CD4-positive, alpha-beta T cell treated with Interleukin-6 at 100 ng/mL for 8 hours (primary cell): ENCODE measurements at regions not wholly inside any gene's neighbourhood (a gene's known extent, or its start where the extent isn't known, plus 50 kb on each side); places are given as distances from the start of the nearest gene placed in this dataset.

Experiments used
- DNase-seq: peaks from one replicate; pipeline ENCODE4 v3.0.0-alpha.2; 2020; ENCODE audit warnings: mixed read lengths, low spot score

DNA sequence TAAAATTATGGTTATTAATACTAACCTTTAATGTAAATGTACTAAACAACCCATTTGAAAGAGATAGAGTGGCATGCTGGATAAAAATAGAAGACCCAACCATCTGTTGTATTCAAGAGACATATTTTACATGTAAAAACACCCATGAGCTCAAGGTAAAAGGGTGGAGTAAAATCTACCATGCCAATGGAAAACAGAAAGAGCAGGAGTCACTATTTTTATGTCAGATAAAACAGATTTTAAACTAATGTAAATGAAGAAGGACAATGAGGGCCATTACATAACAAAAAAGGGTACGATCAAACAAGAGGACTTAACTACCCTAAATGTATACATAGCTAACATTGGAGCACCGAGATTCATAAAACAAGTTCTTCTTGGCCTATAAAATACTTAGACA is 66.3 kb downstream of the ITM2A start:
- DNase-seq: no peak

DNA sequence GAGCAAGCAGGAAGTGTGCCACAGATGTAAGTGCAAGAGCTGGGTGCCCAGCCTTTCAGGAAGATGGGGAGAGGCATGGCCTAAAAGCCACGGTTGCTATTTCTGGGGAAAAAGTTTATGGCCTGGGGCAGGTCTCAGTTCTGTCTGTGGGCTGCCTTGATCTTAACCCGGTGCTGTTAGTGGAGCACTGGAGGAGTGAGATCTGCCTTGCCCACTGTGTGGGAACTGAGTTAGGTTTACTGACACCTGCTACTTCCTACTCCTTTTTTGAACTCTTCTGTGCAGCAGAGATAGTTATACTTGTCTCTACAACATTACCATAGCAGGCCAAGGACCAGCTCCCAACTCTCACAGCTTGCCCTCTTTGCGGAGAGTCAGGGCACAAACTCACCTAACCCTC is 76.5 kb downstream of the ITM2A start:
- DNase-seq: no peak

DNA sequence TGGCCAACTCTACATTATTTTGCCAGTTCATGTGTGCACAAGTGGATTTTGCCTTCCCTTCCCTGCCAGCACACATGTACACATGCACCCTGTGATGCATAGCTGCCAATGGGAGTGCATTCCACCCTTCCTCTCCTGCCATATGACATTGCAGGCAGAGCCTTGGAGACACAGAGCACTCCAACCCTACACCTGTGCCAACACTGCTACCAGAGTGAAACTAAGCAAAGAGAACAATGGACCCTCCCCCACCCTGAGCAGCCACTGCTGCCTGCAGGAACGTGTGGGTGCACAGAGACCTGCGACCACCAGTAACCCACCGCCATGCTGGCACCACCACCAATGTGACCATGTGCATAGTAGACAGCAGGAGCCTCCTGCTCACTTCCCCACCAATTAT is 78.4 kb downstream of the ITM2A start:
- DNase-seq: no peak

DNA sequence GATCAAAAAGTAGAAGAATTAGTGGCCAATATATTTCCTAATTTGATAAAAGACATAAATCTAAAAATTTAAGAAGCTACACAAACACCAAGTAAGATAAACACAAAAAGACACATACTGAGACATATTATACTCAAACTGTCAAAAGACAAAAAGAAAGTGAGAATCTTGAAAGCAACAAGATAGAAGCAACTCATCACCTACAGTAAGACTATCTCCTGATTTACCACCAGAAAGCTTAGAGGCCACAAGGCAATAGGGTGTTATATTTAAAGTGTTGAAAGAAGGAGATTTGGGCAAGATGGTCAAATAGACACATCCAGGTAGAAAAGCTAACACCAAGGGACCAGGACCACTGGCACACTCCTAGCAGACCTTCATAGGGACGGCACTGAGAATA is 79.4 kb downstream of the ITM2A start:
- DNase-seq: no peak

DNA sequence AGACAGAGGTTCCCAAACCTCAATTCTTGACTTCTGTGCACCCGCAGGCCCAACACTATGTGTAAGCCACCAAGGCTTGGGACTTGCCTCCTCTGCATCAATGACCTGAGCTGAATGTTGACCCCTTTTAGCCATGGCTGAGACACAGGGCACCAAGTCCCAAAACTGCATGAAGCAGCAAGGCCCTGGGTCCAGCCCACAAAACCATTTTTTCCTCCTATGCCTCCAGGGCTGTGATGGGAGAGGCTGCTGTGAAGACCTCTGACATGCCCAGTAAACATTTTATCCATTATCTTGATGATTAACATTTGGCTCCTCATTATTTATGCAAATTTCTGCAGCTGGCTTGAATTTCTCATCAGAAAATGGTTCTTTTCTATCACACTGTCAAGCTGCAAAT is 85.4 kb downstream of the ITM2A start:
- no peak for DNase-seq

DNA sequence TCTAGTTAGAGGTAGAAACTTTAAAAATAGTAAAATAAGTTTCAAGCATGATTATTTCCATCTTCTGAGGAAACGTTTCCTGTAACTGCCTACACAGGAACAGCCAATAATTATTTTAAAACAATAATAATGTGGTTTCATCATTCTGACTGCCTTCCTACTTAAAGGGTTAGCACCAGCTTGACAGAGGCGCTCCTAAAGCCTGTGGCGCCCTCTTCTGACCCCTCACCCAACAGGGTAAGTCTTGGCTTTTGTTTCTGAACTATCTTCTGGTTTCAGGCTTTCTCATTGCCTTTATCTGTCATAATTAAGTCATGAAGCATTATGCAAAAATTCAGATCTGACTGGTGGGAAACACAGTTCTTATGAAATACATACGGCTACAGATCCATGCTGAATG is 96.7 kb downstream of the ITM2A start:
- DNase-seq: peak; percentile 80

DNA sequence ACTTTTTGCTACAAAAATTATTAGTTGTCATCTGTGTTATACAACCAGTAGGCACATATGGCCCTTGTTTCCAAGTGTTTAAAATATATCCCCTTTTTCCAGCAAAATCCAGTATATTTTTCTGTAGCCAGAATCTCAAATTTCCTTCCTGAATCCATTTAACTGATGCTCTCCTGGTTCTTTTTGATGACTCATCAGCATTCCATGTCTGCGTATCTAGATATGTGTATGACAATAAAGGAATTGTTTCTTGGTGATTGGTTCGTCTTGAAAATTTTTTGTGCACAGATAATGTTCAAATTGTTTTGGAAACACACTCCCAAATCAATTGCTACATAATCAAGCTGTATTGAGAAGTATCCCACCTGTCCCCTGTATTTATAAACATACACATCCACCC is 98.3 kb downstream of the ITM2A start:
- no peak for DNase-seq

DNA sequence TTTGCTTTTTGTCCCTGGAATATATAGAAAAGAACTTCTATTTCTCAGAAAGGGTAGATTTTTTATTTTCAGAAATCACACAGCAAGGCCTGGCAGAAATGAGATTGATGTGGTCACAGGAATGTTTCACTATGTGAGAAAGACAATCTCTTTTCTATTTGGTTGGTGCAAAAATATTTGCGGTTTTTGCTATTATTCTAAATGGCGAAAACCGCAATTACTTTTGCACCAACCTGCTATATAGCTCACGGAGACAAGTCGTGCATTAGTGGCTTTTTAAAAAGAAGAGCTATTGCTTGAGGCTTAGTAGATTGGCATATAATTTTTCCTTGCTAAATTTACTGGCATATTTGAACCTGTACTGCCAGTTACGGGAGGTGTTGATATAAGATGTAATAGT is 100.4 kb downstream of the ITM2A start:
- DNase-seq: no peak

DNA sequence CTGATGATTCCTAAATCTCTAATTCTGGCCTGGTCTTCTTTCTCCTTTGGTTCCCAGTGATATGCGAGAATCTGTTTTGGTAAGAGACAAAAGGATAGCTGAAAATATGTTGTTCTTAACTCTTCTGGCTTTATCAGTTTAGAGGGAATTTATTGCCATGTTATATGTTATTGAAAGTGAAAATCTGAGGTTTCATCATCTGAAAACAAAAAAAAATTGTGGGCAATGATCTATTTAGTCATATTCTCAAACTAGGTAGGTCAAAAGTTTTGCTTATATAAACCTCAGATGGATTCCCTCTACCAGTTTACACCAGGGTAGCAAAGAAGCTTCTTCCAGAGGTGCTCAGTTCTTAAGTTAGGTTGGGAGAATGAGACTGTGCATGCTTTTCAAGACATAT is 103.6 kb downstream of the ITM2A start:
- no peak for DNase-seq

DNA sequence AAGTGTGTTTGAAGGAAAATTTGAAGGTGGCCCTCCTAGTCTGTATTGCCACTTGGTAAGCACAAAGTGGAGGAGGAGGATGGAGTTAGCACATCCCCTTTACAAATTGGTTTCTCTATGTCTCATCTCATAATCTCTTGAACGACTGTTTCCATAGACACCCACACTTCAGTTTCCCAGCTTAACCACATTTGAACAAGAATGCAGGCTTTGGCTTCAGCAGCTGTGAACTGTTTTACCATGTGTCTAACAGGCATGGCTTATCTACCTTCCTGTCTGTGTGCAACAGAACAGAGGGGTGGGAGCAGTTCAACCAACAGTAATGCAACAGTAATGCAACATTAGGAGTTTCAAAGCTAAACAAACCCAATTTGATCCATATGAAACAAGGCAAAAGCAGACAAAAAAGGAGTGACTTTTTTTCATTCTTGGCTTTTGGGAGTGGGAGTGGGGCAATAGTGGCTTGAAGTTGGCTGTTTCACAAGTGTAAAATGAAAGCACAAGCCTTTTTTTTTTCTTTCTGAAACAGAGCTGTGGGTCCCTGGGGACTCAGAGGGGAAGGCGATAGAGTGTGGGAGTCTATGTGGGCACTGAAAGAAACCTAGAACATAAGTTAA is 108.0 kb downstream of the ITM2A start:
- DNase-seq: peak; percentile 74

DNA sequence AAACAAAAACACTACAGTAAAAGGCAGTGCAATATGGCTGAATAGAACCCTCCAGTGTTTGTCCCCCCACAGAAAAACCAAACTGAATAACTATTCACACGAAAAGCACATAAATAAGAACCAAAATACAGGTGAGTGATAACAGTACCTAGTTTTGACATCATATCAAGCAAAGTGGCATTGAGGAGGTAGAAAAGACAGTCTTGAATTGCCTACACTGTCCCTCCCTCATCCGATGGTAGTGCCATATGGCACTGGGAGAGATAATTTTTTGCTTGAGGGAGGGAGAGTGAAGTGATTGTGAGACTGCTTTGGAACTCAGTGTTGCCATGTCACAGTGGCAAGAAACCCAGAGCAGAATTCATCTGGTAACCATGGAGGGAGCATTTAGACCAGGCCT is 99.2 kb downstream of the GPR174 start:
- no peak for DNase-seq

DNA sequence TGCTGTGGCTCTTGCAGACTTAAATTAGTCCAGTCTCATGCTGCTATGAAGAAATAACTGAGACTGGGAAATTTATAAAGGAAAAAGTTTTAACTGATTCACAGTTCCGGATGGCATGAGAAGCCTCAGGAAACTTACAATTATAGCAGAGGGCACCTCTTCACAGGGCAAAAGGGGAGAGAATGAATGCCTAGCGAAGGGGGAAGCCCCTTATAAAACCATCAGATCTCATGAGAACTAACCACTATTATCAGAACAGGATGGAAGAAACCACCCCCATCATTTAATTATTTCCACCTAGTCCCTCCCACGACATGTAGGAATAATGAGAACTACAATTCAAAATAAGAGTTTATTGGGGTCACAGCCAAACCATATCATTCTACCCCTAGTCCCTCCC is 91.4 kb downstream of the GPR174 start:
- DNase-seq: no peak

DNA sequence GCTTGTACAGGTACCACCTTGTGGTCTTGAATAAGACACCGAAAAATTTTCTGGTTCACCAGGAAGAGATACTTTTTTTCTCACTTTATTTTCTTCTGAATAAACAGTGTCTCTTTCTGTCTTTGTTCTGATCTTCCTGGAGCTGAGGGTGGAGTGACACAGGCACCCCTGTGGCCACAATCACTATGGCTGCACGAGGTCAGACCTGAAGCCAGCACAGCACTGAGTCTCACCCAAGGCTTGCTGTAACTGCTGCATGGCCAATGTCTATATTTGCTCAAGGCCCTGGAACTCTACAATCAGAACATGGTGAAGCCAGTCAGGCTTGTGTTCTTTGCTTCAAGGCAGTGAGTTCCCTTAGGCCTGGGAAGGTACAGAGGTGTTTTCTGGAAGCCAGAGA is 87.2 kb downstream of the GPR174 start:
- no peak for DNase-seq
